ENCODE measurements at regions not wholly inside any gene's neighbourhood (a gene's known extent, or its start where the extent isn't known, plus 50 kb on each side); places are given as distances from the start of the nearest gene placed in this dataset.

DNA sequence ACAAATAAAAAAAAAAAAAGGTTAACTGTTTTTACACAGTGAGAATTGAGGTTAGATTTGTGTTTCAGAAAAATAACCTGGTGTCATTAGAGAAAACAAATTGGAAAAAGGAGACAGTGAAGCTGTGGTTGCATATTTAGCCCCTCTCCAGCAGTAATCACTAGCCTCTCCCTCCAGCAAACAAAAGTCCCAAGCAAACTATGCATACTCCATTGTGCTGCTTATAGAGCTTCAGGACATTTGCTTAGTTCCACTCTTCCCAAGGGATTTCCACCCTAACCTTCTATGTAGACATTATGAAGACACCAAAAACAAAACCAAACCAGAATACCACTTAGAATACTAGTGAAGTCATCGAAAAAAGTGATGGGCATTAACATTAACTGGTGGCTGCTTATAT, 534.2 kb upstream of the CDH2 start:
- Histone ChIP-seq H3K4me2 (ENCODE audit: insufficient read depth in 1 of 2, low read depth in 2 of 2, low read length in 2 of 2) (no peak overlapping the region; a peak in 1 of 4 replicates), H2BK15ac (ENCODE audit: low read length) (no peak overlapping the region), H4K20me1 (replicated peaks in 1 of 2; ENCODE audit: control insufficient read depth in 1 of 2, insufficient read depth in 2 of 2, low read length in 2 of 2) (no peaks in the 10 kb centered on the region), H3K23me2 (ENCODE audit: low read depth, low read length) (no peaks in the 10 kb centered on the region), H2AFZ (ENCODE audit: low read length) (no peak overlapping the region), H3K4me1 (replicated peaks in 1 of 4; ENCODE audit: control insufficient read depth in 3 of 4, insufficient read depth in 4 of 4, low read length in 3 of 4) (peaks cover 0 to 14% (median 6%) of the 10 kb centered on the region in 4 experiments; a peak in 3 of 7 replicates), H2BK20ac (ENCODE audit: low read length) (no peak overlapping the region), H3K9me3 (ENCODE audit: insufficient read depth in 2 of 2, low read depth in 1 of 2, low read length in 1 of 2) (no peaks in the 10 kb centered on the region), H3K56ac (replicated peaks; ENCODE audit: insufficient read length, low read depth, low read length) (no peak overlapping the region), H2BK12ac (ENCODE audit: low read depth, low read length) (no peak overlapping the region), H4K91ac (replicated peaks; ENCODE audit: insufficient read length, low read length) (no peak overlapping the region), H3K79me2 (ENCODE audit: control insufficient read depth in 1 of 2, insufficient read depth in 2 of 2, low read length in 2 of 2) (no peaks in the 10 kb centered on the region), H3K9ac (replicated peaks in 1 of 4; ENCODE audit: extremely low read depth in 1 of 4, low read depth in 3 of 4, low read length in 3 of 4) (no peak overlapping the region), H3K79me1 (ENCODE audit: low read depth, low read length) (no peaks in the 10 kb centered on the region), H2BK120ac (replicated peaks; ENCODE audit: low read depth, low read length) (no peak overlapping the region), H4K8ac (ENCODE audit: extremely low read depth, insufficient read depth, low read length) (no peak overlapping the region), H3K36me3 (ENCODE audit: control insufficient read depth in 2 of 4, insufficient read depth in 4 of 4, low read length in 3 of 4) (no peaks in the 10 kb centered on the region), H2AK5ac (ENCODE audit: low read depth, low read length) (no peak overlapping the region), H2BK5ac (ENCODE audit: low read depth, low read length) (no peak overlapping the region), H3K23ac (ENCODE audit: insufficient read length) (no peak overlapping the region), H3K14ac (ENCODE audit: insufficient read length) (no peak overlapping the region), H4K5ac (ENCODE audit: insufficient read length, low read depth, low read length) (no peak overlapping the region), H3K27me3 (replicated peaks in 1 of 4; ENCODE audit: control insufficient read depth in 3 of 4, extremely low read depth in 1 of 4, insufficient read depth in 3 of 4, low read length in 3 of 4) (no peaks in the 10 kb centered on the region), H3K27ac (ENCODE audit: low read depth, low read length) (no peak overlapping the region), H3K4me3 (ENCODE audit: extremely low read depth in 1 of 4, insufficient read depth in 2 of 4, low read depth in 3 of 4, low read length in 4 of 4) (peak overlapping the region in 1 of 4 experiments; percentile 15; a peak in 1 of 8 replicates), H3K4ac (replicated peaks; ENCODE audit: insufficient read length, low read depth, low read length) (no peak overlapping the region), H3K18ac (ENCODE audit: extremely low read depth, low read length) (no peak overlapping the region)
- DNase-seq (ENCODE audit: low read depth in 1 of 2, low spot score in 2 of 2) = no peak
- ChIA-PET POLR2A (ENCODE audit: partially characterized antibody) (no interaction called here), CTCF (ENCODE audit: partially characterized antibody) (no interaction called here)
- 90% methylated on average over 1 of the region's 1 CpG; no CpG with 5 or more reads in 1 of the 2 experiments for WGBS, 2 experiments (ENCODE audit: extremely low coverage in 1 of 2, insufficient coverage in 1 of 2, insufficient read length in 1 of 2, insufficient replicate concordance in 2 of 2, low coverage in 1 of 2, low lambda C conversion rate in 2 of 2, missing lambda C conversion rate in 1 of 2)
- FAIRE-seq = no peak
- TF ChIP-seq KDM4A (IDR thresholded peaks at IDR 0.05; ENCODE audit: low read depth, low read length, severe bottlenecking) (no peak), FOSL1 (IDR thresholded peaks at IDR 0.05; ENCODE audit: insufficient read depth, low read depth, low read length) (no peak), POLR2A (IDR thresholded peaks at IDR 0.05; ENCODE audit: control extremely low read depth in 1 of 2, low read depth in 2 of 2, low read length in 2 of 2) (no peak), EP300 (IDR thresholded peaks at IDR 0.05; ENCODE audit: borderline replicate concordance in 1 of 2, low read depth in 2 of 2, low read length in 2 of 2) (no peak)
